GM12873 (cell line): ENCODE measurements at regions not wholly inside any gene's neighbourhood (a gene's known extent, or its start where the extent isn't known, plus 50 kb on each side); places are given as distances from the start of the nearest gene placed in this dataset.

Source experiments
- TF ChIP-seq, protein P1 (sequence below): IDR thresholded peaks from 2 replicates; pipeline ENCODE4 v1.5.1; 2012; ENCODE audit warnings: low read depth, mild to moderate bottlenecking, moderate library complexity, low read length, control low read depth; ENCODE audit not compliant: insufficient read depth; ENCODE audit errors: missing control alignments

DNA sequence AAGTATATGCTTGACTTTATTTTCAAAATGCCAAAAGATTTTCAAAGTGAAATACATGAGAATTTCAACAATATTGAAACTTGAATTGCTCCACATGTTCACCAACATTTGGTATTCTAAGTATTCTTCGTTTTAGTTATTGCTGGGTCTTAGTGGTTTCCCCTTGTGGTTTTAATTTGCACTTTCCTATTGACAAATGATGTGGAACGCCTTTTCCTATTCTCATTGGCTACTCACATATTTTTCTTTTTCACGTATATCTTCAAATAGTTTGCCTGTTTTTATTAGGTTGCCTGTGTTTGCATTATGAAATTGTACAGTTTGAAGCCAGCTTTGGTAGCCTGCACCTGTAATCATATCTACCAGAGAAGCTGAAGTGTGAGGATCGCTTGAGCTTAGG is 405.7 kb upstream of the IRX2 start:
- TF ChIP-seq, protein P1, sequence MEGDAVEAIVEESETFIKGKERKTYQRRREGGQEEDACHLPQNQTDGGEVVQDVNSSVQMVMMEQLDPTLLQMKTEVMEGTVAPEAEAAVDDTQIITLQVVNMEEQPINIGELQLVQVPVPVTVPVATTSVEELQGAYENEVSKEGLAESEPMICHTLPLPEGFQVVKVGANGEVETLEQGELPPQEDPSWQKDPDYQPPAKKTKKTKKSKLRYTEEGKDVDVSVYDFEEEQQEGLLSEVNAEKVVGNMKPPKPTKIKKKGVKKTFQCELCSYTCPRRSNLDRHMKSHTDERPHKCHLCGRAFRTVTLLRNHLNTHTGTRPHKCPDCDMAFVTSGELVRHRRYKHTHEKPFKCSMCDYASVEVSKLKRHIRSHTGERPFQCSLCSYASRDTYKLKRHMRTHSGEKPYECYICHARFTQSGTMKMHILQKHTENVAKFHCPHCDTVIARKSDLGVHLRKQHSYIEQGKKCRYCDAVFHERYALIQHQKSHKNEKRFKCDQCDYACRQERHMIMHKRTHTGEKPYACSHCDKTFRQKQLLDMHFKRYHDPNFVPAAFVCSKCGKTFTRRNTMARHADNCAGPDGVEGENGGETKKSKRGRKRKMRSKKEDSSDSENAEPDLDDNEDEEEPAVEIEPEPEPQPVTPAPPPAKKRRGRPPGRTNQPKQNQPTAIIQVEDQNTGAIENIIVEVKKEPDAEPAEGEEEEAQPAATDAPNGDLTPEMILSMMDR, result no peak

DNA sequence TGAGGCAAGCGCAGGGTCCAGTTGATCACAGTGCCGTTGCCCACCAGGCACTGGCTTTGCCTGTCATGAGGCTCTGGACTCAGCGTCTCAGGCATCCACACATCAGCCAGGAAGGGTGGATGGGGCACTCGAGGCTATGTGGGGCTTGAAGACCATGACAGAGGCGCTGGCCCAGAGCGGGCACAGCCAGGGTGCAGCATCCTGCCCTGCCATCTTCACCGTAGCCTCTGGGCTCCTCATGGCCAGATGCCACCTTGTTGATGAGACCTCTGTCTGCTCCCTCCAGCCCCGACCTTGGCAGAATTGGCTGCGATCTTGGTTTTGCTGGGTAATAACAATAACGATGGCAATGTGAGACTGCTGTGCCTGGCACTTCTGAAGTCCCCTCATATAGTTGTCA is 404.2 kb upstream of the IRX2 start:
- TF ChIP-seq, protein P1, result no peak

DNA sequence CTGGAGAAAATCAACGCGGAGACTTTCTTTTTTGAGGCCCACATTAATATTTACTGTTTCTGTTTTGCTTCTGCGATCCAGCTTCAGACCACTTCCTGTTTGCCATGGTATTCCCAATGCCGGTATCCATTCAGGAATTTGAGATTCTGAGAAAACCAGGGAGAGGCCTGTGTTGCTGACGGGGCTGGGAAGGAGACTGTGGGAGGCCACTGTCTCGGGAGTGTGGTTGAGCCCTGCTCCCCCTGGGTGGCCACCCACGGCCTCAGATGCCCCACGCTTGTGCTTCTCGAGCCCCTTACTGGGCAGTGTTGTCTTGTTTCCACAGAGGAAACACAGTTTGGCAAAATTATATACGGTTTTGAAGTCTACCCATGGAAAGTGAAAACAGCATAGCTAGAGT is 403.6 kb upstream of the IRX2 start:
- TF ChIP-seq, protein P1, result no peak

DNA sequence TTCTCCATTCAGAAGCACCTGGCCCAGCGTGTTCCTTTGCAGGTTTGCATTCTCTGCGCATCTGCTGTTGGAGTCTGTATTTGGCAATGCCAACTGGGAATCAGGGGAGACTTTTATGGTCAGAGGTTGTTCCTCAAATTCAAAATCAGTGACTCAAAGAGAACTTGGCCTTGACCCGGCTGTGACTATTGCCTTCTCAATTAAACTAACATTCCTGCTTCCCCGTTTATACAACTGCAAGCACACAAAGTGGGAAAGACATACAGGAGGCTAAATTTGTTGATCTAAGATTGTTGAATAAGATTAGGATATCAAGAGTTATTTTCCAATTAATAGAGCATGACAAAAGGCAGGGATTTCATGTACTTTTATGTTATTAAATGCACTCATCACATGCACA is 402.4 kb upstream of the IRX2 start:
- TF ChIP-seq, protein P1, result no peak

DNA sequence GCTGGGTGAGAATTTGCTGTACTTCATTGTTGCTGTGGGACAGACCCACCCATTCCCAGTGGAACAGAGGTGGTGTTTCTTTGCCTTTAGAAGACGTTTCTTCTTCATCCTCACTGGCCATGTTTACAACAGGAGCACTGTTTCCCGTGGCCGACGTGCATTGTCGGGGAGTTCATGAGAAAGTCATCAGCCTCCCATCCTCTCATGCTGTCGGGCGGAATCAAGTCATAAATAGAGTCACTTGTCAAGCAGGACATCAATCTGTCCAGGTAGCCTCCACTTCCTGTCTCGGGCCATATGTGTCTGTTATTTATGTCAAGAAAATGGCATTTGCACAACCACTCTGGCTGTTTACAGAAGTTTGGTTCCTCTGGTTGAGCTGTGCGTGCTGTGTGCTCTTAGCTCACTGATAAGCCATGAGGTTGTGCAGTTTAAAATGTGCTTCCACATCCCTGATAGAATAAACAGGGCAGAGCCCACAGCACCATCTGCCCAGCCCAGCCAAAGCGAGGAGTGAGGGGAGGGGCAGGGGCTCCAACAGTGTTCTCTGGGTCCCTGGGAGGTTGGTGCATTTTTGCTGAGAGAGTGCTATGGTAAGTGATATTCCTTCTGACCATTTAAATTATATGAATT is 401.9 kb upstream of the IRX2 start:
- TF ChIP-seq, protein P1, result no peak

DNA sequence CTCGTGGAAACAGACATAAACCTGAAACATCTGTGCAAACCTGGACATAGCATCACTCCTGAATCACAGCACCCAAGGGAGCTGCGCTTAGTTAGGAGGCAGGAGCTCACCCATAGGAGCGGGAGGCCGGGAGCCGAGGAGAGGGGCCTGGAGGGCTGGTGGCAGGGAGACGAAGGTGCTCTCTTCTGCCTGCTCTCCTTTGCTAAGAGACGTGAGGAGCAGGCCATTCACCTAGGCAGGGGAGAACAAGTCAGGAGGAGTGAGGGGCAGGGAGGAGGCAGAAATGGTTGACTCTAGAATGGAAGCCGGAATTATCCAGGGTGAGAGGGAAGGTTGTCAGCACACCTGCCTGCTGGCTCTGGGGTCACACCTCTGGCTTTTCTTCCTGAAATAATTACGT is 398.4 kb upstream of the IRX2 start:
- TF ChIP-seq, protein P1, result no peak

DNA sequence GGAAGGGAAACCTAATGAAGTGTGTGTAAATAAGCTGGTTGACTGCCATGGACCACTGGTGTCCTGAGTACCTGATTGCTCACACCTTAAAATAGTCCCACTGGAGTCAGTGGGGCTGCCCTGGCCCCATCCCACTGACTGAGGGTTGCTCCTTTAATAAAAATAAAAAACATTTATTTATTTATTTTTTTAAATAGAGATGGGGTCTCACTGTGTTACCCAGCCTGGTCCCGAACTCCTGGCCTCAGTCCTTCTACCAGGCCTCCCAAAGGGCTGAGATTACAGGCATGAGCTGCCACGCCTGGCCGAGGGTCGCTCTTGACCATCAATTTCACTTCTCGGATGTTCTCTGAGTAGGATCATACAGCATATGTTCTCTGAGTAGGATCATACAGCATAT is 394.2 kb upstream of the IRX2 start:
- TF ChIP-seq, protein P1, result no peak
